GM19455 (cell line): ENCODE measurements at regions not wholly inside any gene's neighbourhood (a gene's known extent, or its start where the extent isn't known, plus 50 kb on each side); places are given as distances from the start of the nearest gene placed in this dataset.
"Not testable (repeated sequence)": the region's sequence is repeated elsewhere in the genome, so short reads cannot be mapped to it uniquely, and the experiment has no call there.

ENCODE experiments used
- ATAC-seq: cut with Tn5 transposase; IDR thresholded peaks from one replicate; pipeline ENCODE4 v1.9.1; 2021; ENCODE audit not compliant: unreplicated experiment

- ATAC-seq, result not testable (repeated sequence)
Observed at GRCh38 chr10:76815505-76815904, 822.1 kb downstream of the KCNMA1 start.

GRCh38 chr10:76811430-76811829 is 826.2 kb downstream of the KCNMA1 start:
- ATAC-seq, result no peak

DNA sequence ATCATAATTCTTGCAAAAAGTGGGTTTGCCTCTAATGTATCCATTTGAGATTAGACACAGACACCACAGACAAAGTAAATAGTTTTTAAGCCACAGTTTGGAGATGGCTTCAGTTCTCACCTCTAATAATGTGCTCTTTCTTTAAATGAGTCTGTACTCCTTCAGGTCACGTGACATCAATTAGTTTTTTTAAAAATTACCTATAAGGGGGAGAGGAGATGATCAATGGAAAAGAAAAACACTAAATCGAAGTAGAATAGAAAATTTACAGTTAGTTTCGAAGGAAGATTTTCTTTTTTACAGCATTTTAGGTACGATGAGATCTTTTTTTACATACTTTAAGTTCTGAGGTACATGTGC is 849.2 kb downstream of the KCNMA1 start:
- no peak for ATAC-seq

- ATAC-seq, result no peak
Observed at GRCh38 chr10:76787746-76788451, 849.7 kb downstream of the KCNMA1 start.

GRCh38 chr10:76786504-76787072 is 851.0 kb downstream of the KCNMA1 start:
- no peak for ATAC-seq

GRCh38 chr10:76784076-76784475 is 853.5 kb downstream of the KCNMA1 start:
- ATAC-seq, result no peak

GRCh38 chr10:76779796-76780301 is 857.8 kb downstream of the KCNMA1 start:
- ATAC-seq, result no peak

DNA sequence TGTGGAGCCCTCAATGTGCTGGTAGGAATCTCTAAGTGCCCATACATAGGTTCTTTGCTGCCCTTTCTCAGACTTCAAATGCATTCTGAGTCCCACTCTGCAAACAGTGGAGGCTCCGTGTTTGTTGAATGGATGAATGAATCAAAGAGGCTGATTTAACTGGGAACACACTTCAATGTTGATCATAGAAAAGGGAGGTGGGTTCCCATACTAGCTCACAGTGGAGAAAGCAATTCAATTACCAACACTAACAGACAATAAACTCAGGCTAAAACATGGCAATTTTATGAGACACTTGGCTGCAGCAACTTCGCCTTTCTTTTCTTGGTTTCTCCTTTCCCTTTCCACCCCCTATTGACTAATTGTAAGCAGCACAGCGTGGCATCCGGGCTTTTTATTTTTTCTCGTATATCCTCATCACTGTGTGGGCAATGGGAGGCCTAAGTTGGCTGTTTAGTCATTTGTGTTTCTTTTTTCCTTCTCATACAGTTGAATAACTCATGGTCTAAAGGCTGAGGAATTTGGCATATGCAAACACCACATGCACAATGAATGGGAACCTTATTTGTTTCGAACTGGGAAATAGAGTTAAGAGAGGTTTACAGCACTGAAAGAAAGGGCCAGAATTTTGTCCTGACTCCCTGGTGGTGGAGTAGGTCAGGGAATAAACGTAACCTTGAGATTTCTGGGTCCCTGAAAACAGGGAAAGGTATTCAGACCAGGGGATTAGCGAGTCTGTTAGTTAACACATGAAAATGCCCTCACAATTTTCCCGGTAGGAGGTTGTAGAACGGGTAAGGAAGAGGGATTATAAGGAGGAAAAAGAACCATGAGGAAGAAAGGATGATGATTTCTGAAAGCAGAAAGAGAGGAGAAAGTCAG is 858.5 kb downstream of the KCNMA1 start:
- ATAC-seq, result no peak

- ATAC-seq, result no peak
Observed at GRCh38 chr10:76774987-76775603, 862.5 kb downstream of the KCNMA1 start.

- no peak for ATAC-seq
Observed at GRCh38 chr10:76769582-76769981, 868.0 kb downstream of the KCNMA1 start.

DNA sequence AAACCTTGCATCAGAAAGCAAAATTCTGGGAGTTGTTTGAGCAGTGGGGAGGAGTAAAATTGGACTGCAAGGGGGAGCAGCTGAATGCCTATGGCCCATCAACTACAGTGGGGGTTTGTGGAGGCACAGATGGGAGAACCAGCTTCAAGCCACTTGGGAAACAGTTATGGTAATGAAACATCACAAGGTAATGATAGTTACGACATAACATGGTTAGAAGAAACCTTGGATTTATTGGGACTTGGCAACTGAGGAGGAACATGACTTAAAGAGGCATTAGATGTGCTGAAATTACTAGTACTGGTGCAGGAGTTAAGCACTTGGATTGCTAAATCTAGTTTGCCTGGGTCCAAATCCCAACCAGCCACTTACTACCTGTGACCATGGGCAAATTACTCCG is 868.4 kb downstream of the KCNMA1 start:
- no peak for ATAC-seq

DNA sequence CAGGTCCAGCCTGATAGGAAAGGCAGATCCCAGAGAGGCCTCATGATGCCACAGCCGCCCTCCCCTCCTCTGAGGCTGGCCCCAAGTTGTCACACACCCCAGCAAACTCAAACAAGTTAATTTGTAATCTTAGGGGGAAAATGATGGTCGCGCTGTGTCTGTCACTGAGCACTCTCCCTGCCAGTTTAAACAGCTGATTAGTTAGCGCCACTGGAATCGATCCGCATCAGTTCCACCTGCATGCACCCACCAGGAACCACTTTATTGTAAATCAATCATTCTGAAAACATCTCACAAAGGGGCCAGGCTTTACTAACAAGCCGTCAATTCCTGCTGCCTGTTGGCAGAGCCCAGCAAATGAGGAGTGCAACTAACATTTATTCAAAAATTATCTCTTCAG is 870.9 kb downstream of the KCNMA1 start:
- no peak for ATAC-seq

GRCh38 chr10:76764921-76765320 is 872.7 kb downstream of the KCNMA1 start:
- not testable (repeated sequence) for ATAC-seq

DNA sequence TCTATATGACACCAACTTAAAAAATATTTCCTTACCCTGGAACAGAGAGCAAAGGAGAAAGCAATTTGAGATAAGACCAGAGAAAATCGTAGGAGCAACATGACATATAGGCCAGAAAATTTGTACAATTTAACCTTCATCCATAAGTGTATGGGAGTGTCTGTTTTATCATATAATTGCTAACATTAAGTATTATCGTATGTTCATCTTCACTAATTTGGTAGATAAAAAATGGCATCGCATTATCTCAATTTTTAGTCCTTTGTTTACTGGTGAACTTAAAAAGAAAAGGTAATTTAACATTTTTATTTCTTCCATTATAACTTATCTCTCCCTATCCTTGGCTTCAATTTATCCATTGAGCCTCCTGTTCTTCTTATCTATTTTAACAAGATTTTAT is 873.4 kb downstream of the KCNMA1 start:
- ATAC-seq, result no peak

DNA sequence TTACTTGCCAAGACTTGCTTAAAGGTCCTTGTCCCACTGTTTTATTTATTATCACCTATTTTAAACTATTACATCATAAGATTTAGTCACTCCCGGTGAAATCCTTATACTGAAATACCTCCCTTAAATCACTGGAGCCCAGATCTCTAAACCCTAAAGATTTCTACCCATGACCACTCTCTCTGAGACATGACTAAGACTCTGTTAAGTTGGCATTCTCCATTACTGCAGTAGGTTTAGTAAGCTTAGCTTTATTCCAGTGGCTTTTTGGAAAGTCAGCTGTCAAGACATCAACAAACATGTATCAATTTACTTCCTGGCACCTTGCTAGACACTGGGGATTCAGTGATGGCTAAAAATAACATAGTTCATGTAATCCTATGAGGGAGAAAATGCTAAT is 874.2 kb downstream of the KCNMA1 start:
- no peak for ATAC-seq

DNA sequence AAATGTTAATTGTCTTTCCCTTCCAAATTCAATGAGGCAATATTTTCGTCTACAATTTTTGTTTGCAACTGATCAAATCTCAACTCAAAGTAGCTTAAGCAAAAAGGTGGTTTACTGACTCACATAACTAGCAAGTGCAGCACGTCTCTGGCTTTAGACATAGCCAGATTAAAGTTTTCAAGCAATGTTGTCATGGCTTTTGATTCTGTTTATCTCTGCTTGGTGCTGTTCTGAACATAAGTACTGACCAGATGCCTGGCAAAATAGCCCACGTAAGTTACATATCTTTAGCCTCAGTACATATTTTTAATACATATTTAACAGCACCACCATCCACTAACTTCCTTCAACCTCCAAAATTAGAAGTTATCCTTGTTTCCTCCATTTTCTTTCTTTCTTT is 877.9 kb downstream of the KCNMA1 start:
- no peak for ATAC-seq

DNA sequence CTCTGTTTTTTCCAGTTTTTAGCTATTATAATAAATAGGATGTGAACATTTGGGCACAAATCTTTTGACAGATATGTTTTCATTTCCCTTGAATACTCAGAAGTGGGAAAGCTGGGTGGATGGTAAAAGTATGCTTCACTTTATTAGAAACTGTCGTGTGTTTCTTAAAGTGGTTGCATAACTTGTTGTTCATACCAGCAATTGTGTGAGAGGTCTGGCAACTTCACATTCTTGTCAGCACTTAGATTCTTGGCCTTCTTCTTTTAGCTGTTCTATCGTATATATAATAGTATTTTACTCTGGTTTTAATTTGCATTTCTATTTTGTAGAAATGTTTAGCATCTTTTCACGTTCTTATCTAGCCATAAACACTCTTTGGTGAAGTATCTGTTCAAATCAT is 894.4 kb downstream of the KCNMA1 start:
- ATAC-seq, result no peak

- no peak for ATAC-seq
Observed at GRCh38 chr10:76740514-76740913, 897.1 kb downstream of the KCNMA1 start.

- ATAC-seq, result no peak
Observed at GRCh38 chr10:76738991-76739390, 898.6 kb downstream of the KCNMA1 start.

- ATAC-seq, result no peak
Observed at GRCh38 chr10:76736815-76737618, 900.6 kb downstream of the KCNMA1 start.

- no peak for ATAC-seq
Observed at GRCh38 chr10:76736392-76736791, 901.2 kb downstream of the KCNMA1 start.
